ENCODE measurements at regions not wholly inside any gene's neighbourhood (a gene's known extent, or its start where the extent isn't known, plus 50 kb on each side); places are given as distances from the start of the nearest gene placed in this dataset.

GRCh38 chr18:78548261-78549058 lies 431.2 kb upstream of the SALL3 start:
- DNase-seq (ENCODE audit: low read depth in 2 of 2, low spot score in 1 of 2), result no peak

- DNase-seq (ENCODE audit: low read depth in 2 of 2, low spot score in 1 of 2), result no peak
Observed at GRCh38 chr18:78549971-78550370, 429.6 kb upstream of the SALL3 start.

- DNase-seq (ENCODE audit: low read depth in 2 of 2, low spot score in 1 of 2), result no peak
Observed at GRCh38 chr18:78554944-78555608, 424.5 kb upstream of the SALL3 start.

GRCh38 chr18:78557371-78557770 lies 422.2 kb upstream of the SALL3 start:
- no peak for DNase-seq (ENCODE audit: low read depth in 2 of 2, low spot score in 1 of 2)

GRCh38 chr18:78558101-78558810 lies 421.4 kb upstream of the SALL3 start:
- DNase-seq (ENCODE audit: low read depth in 2 of 2, low spot score in 1 of 2), result no peak

GRCh38 chr18:78558948-78559347 lies 420.7 kb upstream of the SALL3 start:
- no peak for DNase-seq (ENCODE audit: low read depth in 2 of 2, low spot score in 1 of 2)

- no peak for DNase-seq (ENCODE audit: low read depth in 2 of 2, low spot score in 1 of 2)
Observed at GRCh38 chr18:78559584-78559983, 420.0 kb upstream of the SALL3 start.

GRCh38 chr18:78561757-78562510 lies 417.7 kb upstream of the SALL3 start:
- DNase-seq (ENCODE audit: low read depth in 2 of 2, low spot score in 1 of 2), result no peak

- DNase-seq (ENCODE audit: low read depth in 2 of 2, low spot score in 1 of 2), result no peak
Observed at GRCh38 chr18:78562531-78562961, 417.1 kb upstream of the SALL3 start.

- no peak for DNase-seq (ENCODE audit: low read depth in 2 of 2, low spot score in 1 of 2)
Observed at GRCh38 chr18:78563110-78563509, 416.5 kb upstream of the SALL3 start.

GRCh38 chr18:78564030-78564429 lies 415.6 kb upstream of the SALL3 start:
- no peak for DNase-seq (ENCODE audit: low read depth in 2 of 2, low spot score in 1 of 2)

- DNase-seq (ENCODE audit: low read depth in 2 of 2, low spot score in 1 of 2), result no peak
Observed at GRCh38 chr18:78564518-78564917, 415.1 kb upstream of the SALL3 start.

- no peak for DNase-seq (ENCODE audit: low read depth in 2 of 2, low spot score in 1 of 2)
Observed at GRCh38 chr18:78565240-78565639, 414.4 kb upstream of the SALL3 start.

- no peak for DNase-seq (ENCODE audit: low read depth in 2 of 2, low spot score in 1 of 2)
Observed at GRCh38 chr18:78566065-78566464, 413.6 kb upstream of the SALL3 start.

GRCh38 chr18:78566720-78567119 lies 412.9 kb upstream of the SALL3 start:
- DNase-seq (ENCODE audit: low read depth in 2 of 2, low spot score in 1 of 2), result no peak

GRCh38 chr18:78571063-78571785 lies 408.4 kb upstream of the SALL3 start:
- DNase-seq (ENCODE audit: low read depth in 2 of 2, low spot score in 1 of 2), result no peak

GRCh38 chr18:78571831-78572347 lies 407.7 kb upstream of the SALL3 start:
- DNase-seq (ENCODE audit: low read depth in 2 of 2, low spot score in 1 of 2), result no peak

GRCh38 chr18:78573773-78574172 lies 405.8 kb upstream of the SALL3 start:
- no peak for DNase-seq (ENCODE audit: low read depth in 2 of 2, low spot score in 1 of 2)

GRCh38 chr18:78576967-78577366 lies 402.7 kb upstream of the SALL3 start:
- DNase-seq (ENCODE audit: low read depth in 2 of 2, low spot score in 1 of 2), result no peak

GRCh38 chr18:78579449-78579848 lies 400.2 kb upstream of the SALL3 start:
- DNase-seq (ENCODE audit: low read depth in 2 of 2, low spot score in 1 of 2), result no peak

All from stimulated activated CD8-positive, alpha-beta memory T cell treated with anti-CD3 and anti-CD28 coated beads, Interleukin-4, amount 100 ng/mL, for 1 hour (primary cell).